ENCODE measurements at regions not wholly inside any gene's neighbourhood (a gene's known extent, or its start where the extent isn't known, plus 50 kb on each side); places are given as distances from the start of the nearest gene placed in this dataset.
"Not testable (repeated sequence)": the region's sequence is repeated elsewhere in the genome, so short reads cannot be mapped to it uniquely, and the experiment has no call there.

DNA sequence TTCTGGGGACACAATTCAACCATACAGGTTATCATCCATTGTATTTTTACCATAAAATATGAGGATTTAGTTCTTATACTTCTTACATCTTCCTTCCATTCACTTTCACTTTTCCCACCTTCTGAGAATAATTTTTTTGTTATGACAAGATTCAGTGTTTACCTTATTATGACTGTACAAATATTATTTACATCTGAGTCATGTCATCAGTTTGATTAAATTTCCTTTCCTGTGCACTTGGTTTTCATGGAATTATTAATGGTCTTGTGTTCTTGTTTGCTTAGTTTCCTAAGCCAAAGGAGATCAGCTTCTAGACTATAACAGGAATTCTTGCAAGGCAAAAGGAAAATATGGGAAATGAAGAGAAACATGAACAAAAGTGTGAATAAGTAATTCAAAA is 366.5 kb downstream of the TMEM38B start:
- DNase-seq = no peak

GRCh38 chr9:106062250-106062649 is 367.9 kb downstream of the TMEM38B start:
- DNase-seq = peak in 1 of 3 experiments; percentile 7

- DNase-seq = no peak
Observed at GRCh38 chr9:106065136-106065535, 370.8 kb downstream of the TMEM38B start.

GRCh38 chr9:106065579-106066214 is 371.4 kb downstream of the TMEM38B start:
- DNase-seq = no peak

- peak in 1 of 3 experiments; percentile 52 for DNase-seq
Observed at GRCh38 chr9:106066940-106067524, 372.7 kb downstream of the TMEM38B start.

GRCh38 chr9:106069241-106069640 is 374.9 kb downstream of the TMEM38B start:
- DNase-seq = no peak

DNA sequence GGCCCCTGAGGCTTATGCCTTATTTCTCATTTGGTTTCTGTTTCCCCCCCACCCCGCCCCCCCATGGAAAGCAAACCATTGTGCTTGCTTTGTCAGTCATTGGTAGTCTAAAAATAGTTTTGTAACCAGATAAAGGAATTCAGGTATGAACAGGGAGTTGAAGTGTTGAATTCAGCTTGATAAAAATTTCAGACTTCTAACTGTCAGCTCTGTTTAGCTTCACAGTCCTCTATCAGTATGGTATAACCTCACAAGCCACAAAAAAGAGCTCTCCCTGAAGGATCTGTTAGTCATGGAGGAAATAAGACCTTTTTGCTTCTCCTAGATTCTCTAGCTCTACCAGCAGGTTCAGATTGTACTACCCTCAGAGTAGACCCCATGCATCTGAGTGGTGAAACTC is 378.1 kb downstream of the TMEM38B start:
- DNase-seq = no peak

DNA sequence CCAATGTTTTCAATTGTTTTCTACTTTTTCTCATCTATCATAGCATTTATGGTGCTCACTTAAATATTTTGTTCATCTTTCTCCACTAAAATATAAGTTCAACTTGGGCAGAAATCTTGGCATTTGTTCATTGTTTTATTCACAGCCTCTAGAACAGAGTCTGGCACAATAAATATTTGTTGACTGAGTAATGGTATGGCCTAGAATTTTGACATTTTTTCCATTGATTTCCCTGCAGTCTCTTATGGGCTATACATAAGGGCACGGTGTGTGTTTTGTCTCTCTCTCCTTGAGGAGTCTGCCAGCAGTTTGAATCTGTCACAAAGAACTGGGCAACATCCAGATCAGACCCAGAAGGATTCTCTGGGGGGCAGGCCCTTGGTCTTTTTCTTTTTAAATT is 379.7 kb downstream of the TMEM38B start:
- no peak for DNase-seq

DNA sequence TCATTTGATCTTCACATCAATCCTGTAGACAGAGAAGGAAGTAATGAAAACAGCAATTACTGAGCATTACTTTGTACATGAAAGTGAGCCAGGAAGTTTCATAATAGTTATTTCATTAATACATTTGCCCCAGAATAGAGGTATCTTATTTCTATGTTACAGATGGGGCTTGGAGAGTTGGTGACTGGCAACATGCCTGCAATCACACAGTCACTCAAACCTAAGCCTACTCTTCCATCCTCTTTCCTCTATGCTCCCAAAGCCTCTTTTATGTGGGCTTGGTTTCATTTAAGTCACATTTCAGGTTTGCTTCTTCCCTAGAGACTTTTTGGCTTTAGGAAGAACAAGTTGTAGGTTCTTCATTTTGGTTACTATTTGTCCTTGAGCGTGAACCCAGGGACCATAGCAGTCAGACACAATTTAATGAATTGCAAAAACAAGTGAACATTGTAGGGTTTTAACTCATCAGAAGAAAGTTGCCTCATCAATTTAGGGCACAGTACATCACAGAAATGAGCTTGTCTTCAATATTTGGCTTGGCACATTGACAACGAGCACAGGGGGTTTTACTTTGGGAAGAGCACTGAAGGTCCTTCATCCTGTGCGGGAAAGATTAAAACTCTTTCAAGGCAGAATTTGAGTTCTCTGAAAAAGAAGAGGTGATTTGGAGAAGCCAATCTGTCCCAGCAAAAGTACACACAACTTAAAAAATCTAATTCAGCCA is 381.1 kb downstream of the TMEM38B start:
- no peak for DNase-seq

GRCh38 chr9:106075960-106076327 is 381.6 kb downstream of the TMEM38B start:
- no peak for DNase-seq

- DNase-seq = no peak
Observed at GRCh38 chr9:106076711-106077110, 382.4 kb downstream of the TMEM38B start.

GRCh38 chr9:106077731-106078130 is 383.4 kb downstream of the TMEM38B start:
- DNase-seq = peak in 1 of 3 experiments; percentile 12

DNA sequence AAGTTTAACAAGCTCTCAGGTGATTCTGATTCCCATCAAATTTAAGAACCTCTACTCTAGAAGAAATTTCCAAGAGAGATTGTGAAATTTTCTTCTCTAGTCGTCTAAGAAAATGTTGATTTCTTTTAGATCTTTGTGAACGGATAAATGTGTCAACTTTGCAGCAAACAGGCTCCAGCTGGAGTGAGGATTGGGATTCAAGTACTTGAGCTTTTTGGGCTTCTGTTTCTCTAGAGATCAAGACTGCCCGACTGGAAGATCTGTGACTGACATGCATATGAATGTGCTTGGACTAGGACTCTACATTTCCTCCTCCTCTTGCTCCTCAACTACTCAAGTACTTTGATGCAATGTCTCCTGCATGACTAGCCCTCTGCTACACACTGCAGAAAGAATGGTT is 388.3 kb downstream of the TMEM38B start:
- no peak for DNase-seq

DNA sequence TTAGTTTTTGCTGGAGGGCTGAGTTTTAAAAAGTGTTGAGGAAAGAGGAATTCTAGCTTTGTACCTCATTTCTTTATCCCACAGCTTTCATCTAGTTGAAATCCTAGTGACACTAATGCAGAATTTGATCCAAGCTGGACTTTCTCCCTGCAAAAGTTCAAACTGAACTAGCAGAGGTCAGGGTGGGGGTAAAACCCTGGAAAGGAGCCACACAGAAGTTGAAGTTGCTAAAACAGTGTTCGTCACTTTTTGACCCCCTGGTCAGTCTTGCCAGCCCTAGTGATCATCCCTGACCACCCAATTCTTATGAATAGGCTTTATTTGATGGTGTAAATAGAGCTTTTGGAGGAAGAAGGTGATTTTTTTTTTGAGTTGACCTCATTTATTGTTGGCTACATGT is 390.4 kb downstream of the TMEM38B start:
- no peak for DNase-seq

GRCh38 chr9:106085479-106085878 is 391.1 kb downstream of the TMEM38B start:
- DNase-seq = peak in 1 of 3 experiments; percentile 11

- DNase-seq = no peak
Observed at GRCh38 chr9:106092083-106092482, 397.7 kb downstream of the TMEM38B start.

DNA sequence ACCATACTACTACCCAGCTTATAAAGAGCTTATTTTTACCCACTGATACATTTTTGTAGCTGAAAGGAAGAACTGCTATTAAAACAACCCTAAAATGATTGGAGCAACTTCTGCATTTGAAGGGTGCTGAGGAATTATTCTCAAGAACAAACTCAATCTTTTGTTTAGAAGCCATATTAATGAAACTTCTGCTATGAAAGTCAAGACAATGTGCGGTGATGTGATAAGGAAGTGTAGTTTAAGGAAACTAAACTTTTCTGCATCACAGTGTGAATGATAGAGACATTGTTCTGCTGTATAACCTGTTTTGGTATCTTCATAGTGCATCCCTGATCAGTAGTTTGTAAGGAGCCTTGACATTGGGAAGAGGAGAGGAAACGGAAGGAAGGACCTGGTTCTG is 408.5 kb downstream of the TMEM38B start:
- no peak for DNase-seq

- no peak for DNase-seq
Observed at GRCh38 chr9:106104887-106105286, 410.5 kb downstream of the TMEM38B start.

- no peak for DNase-seq
Observed at GRCh38 chr9:106106396-106106795, 412.1 kb downstream of the TMEM38B start.

DNA sequence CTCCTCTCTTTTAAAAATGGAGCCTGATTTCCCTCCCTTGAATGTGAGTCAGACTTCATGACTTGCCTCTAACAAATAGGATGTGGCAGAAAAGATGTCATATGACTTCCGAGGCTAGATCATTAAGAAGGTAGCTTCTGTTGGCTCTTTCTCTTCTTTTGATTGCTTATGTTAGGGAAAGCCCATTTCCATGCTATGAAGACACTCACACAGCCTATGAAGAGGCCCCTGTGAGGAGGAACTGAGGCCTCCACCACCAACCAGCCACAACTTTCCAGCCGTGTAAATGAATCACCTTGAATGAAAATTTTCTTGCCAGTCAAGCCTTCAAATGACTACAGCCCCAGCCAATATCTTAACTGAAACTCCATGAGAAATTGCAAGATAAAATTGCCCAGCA is 413.4 kb downstream of the TMEM38B start:
- no peak for DNase-seq

GRCh38 chr9:106109706-106110105 is 415.4 kb downstream of the TMEM38B start:
- DNase-seq = not testable (repeated sequence)

- DNase-seq = peak in 1 of 3 experiments; percentile 37
Observed at GRCh38 chr9:106110483-106110882, 416.1 kb downstream of the TMEM38B start.

GRCh38 chr9:106111039-106111730 is 416.8 kb downstream of the TMEM38B start:
- DNase-seq = peak; percentile 0 to 77 (median 24)

DNA sequence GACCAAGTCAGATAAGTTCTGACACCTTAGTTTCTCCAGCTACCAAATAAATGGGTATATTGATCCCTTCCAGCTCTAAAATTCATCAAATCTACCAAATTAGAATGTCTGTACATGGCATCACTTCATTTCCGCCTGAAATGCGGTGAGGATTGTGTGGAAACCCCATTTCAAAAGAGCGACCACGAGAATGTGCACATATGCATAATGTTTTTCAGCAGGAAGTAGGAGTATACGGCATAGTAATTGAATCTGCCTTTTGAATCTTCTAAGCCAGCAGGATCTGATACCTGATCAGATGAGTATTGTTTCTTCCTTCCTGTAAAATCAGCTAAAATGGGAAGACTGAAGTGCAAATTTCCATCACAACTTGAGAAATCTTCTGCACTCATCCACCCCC is 418.6 kb downstream of the TMEM38B start:
- DNase-seq = no peak
